ENCODE measurements at regions not wholly inside any gene's neighbourhood (a gene's known extent, or its start where the extent isn't known, plus 50 kb on each side); places are given as distances from the start of the nearest gene placed in this dataset.

- no peaks in the 10 kb centered on the region for H3K9me3 ChIP-seq (replicated peaks; ENCODE audit: control insufficient read depth, insufficient read depth, low read depth, low read length)
- H3K27me3 ChIP-seq (ENCODE audit: control insufficient read depth in 2 of 2, insufficient read depth in 2 of 2, low read length in 2 of 2): no peaks in the 10 kb centered on the region
- POLR2A ChIA-PET: no interaction called here
- H3K9ac ChIP-seq (ENCODE audit: insufficient read depth in 1 of 2, low read depth in 2 of 2, low read length in 2 of 2): no peak overlapping the region
- no TSS peak for BruUV-seq (replicated peaks)
- WGBS (ENCODE audit: insufficient coverage, low coverage, missing lambda C conversion rate): 0% methylated on average over 3 of the region's 3 CpGs
- no peaks in the 10 kb centered on the region for H3K4me1 ChIP-seq (replicated peaks in 1 of 2; ENCODE audit: control insufficient read depth in 2 of 2, insufficient read depth in 2 of 2, low read length in 2 of 2)
- no peak for ATAC-seq
- no peak overlapping the region for H3K4me2 ChIP-seq (ENCODE audit: insufficient read depth, low read length)
- H4K20me1 ChIP-seq (replicated peaks; ENCODE audit: control insufficient read depth, insufficient read depth, low read length): no peaks in the 10 kb centered on the region
- no peaks in the 10 kb centered on the region for H3K79me2 ChIP-seq (ENCODE audit: control insufficient read depth, insufficient read depth, low read length)
- no peaks in the 10 kb centered on the region for H3K9me1 ChIP-seq (ENCODE audit: control insufficient read depth, insufficient read depth, low read length)
- CTCF ChIA-PET (ENCODE audit: low intra/inter-chr PET ratio): no interaction called here
- intact Hi-C loops (cut with micrococcal nuclease) (no loop called here), in situ Hi-C loops (cut with MboI) (no loop called here)
- H3K27ac ChIP-seq (ENCODE audit: extremely low read depth, low read depth, low read length): no peak overlapping the region
- H2AFZ ChIP-seq (ENCODE audit: low read depth, low read length): no peak overlapping the region
- H3K4me3 ChIP-seq: no peak overlapping the region
- FAIRE-seq: no peak
- H3K36me3 ChIP-seq (ENCODE audit: control insufficient read depth, insufficient read depth, low read length): no peaks in the 10 kb centered on the region
- DNase-seq (ENCODE audit: extremely low read depth in 1 of 4, low spot score in 3 of 4): no peak
- TF ChIP-seq TCF3 (CRISPR knock-in tag; IDR thresholded peaks at IDR 0.05): no peak
- TF ChIP-seq GTF2F1 (IDR thresholded peaks at IDR 0.05; ENCODE audit: low read depth, low read length): no peak
- TF ChIP-seq PCBP1 (IDR thresholded peaks at IDR 0.05; ENCODE audit: low read depth, low read length, poor library complexity, severe bottlenecking): no peak
- TF ChIP-seq PPARD (CRISPR knock-in tag; IDR thresholded peaks at IDR 0.05): no peak
- TF ChIP-seq MXI1 (IDR thresholded peaks at IDR 0.05; ENCODE audit: low read depth, low read length): no peak
- TF ChIP-seq MTA2 (IDR thresholded peaks at IDR 0.05; ENCODE audit: low read depth): no peak
- TF ChIP-seq, protein P1, sequence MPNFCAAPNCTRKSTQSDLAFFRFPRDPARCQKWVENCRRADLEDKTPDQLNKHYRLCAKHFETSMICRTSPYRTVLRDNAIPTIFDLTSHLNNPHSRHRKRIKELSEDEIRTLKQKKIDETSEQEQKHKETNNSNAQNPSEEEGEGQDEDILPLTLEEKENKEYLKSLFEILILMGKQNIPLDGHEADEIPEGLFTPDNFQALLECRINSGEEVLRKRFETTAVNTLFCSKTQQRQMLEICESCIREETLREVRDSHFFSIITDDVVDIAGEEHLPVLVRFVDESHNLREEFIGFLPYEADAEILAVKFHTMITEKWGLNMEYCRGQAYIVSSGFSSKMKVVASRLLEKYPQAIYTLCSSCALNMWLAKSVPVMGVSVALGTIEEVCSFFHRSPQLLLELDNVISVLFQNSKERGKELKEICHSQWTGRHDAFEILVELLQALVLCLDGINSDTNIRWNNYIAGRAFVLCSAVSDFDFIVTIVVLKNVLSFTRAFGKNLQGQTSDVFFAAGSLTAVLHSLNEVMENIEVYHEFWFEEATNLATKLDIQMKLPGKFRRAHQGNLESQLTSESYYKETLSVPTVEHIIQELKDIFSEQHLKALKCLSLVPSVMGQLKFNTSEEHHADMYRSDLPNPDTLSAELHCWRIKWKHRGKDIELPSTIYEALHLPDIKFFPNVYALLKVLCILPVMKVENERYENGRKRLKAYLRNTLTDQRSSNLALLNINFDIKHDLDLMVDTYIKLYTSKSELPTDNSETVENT (CRISPR knock-in tag; IDR thresholded peaks at IDR 0.05): no peak
- TF ChIP-seq RBM22 (IDR thresholded peaks at IDR 0.05; ENCODE audit: low read depth, low read length, poor library complexity, severe bottlenecking): no peak
- TF ChIP-seq HCFC1 (IDR thresholded peaks at IDR 0.05; ENCODE audit: low read depth, low read length): no peak
- no peak for TF ChIP-seq MEF2A (IDR thresholded peaks at IDR 0.05; ENCODE audit: control insufficient read depth, low read depth, low read length)
- TF ChIP-seq ATF2 (CRISPR knock-in tag; IDR thresholded peaks at IDR 0.05): no peak
- TF ChIP-seq CUX1 (CRISPR knock-in tag; IDR thresholded peaks at IDR 0.05): no peak
- TF ChIP-seq ZNF551 (CRISPR knock-in tag; IDR thresholded peaks at IDR 0.05): no peak
- TF ChIP-seq ZBTB12 (CRISPR knock-in tag; IDR thresholded peaks at IDR 0.05): no peak
Observed at GRCh38 chr18:60191926-60192325, 180.6 kb downstream of the MC4R start.

Data from K562 (cell line).